RWPE1 (cell line): ENCODE measurements at regions not wholly inside any gene's neighbourhood (a gene's known extent, or its start where the extent isn't known, plus 50 kb on each side); places are given as distances from the start of the nearest gene placed in this dataset.

ENCODE experiments used
- CTCF ChIA-PET: fragments of 350-600 bp; sonication (Branson Sonifier 250); formaldehyde crosslinking; extraction: SDS; loops from one replicate; lab custom pipeline; 2021; lab: Yijun Ruan, JAX
- POLR2A ChIA-PET: fragments of 400-600 bp; formaldehyde crosslinking; extraction: SDS; loops from one replicate; lab custom pipeline; 2020; ENCODE audit warnings: antibody characterized with exemption; ENCODE audit not compliant: low non-redundant PET; lab: Yijun Ruan, JAX
- DNase-seq: peaks from one replicate; pipeline ENCODE4 v3.0.0; 2012; ENCODE audit warnings: low spot score
- H3K27ac ChIP-seq: fragments of 450-650 bp; 2 replicates; pipeline ENCODE4 v1.5.1; 2017
- CTCF ChIP-seq: fragments of 450-650 bp; conservative IDR thresholded peaks from 2 replicates; pipeline ENCODE4 v1.5.1; 2017; ENCODE audit warnings: low read depth, mild to moderate bottlenecking

GRCh38 chr3:83403927-83404326 lies 1554.9 kb upstream of the CADM2 start:
- TF ChIP-seq CTCF: no peak
- no peak for DNase-seq
- ChIA-PET CTCF (no interaction called here), POLR2A (no interaction called here)
- no peak overlapping the region for H3K27ac ChIP-seq

DNA sequence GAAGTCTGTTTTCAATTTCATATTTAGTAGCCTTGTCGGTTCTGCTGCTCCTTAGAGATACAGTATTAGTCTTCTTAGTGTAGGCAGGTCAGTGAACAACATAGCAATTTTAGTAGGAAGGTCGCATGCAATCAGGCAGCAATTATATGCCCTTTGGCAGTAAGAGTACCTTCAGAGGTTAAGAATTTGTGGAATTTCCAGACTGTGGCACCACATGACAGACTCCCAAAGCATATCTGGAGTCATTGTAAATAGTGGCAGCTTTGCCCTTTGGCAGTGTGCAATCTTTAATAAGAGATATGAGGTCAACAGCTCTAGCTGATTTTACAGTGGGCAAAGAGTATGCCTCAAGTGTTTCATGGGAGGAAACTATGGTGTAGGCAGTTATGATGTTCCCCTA lies 1532.5 kb upstream of the CADM2 start:
- ChIA-PET CTCF (no interaction called here), POLR2A (no interaction called here)
- no peak for DNase-seq
- H3K27ac ChIP-seq: no peak overlapping the region
- no peak for TF ChIP-seq CTCF

GRCh38 chr3:83434880-83435587 lies 1523.8 kb upstream of the CADM2 start:
- DNase-seq: no peak
- no peak for TF ChIP-seq CTCF
- POLR2A ChIA-PET: no interaction called here
- H3K27ac ChIP-seq: no peak overlapping the region
- CTCF ChIA-PET: no interaction called here

GRCh38 chr3:83438188-83438587 lies 1520.6 kb upstream of the CADM2 start:
- H3K27ac ChIP-seq: no peak overlapping the region

DNA sequence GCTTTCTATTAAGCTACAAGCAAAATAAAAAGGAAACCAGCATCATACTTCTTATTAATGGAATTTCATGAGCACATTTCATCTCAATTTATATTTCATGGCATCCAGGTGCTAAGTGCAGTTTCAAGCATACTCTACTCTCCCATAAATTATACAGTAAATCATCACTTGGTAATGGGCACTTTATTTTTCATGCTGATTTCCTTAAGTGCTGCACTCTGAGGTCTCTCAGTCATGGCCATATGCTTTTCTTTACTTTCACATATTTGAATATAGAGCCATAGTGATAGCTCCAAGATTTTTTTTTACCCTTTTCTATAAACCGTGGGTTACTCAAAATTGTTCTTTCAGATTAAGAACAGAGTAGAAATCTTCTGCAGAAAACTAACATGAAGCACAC lies 1505.7 kb upstream of the CADM2 start:
- CTCF ChIA-PET: no interaction called here
- no peak for DNase-seq
- H3K27ac ChIP-seq: no peak overlapping the region
- TF ChIP-seq CTCF: no peak
- POLR2A ChIA-PET: no interaction called here

More at GRCh38 chr3:83438188-83438587, 1520.6 kb upstream of the CADM2 start:
- TF ChIP-seq CTCF: no peak
- CTCF ChIA-PET: no interaction called here
- POLR2A ChIA-PET: no interaction called here
- no peak for DNase-seq

GRCh38 chr3:83454353-83454752 lies 1504.4 kb upstream of the CADM2 start:
- DNase-seq: no peak
- no peak for TF ChIP-seq CTCF
- ChIA-PET POLR2A (no interaction called here), CTCF (no interaction called here)
- H3K27ac ChIP-seq: no peak overlapping the region

DNA sequence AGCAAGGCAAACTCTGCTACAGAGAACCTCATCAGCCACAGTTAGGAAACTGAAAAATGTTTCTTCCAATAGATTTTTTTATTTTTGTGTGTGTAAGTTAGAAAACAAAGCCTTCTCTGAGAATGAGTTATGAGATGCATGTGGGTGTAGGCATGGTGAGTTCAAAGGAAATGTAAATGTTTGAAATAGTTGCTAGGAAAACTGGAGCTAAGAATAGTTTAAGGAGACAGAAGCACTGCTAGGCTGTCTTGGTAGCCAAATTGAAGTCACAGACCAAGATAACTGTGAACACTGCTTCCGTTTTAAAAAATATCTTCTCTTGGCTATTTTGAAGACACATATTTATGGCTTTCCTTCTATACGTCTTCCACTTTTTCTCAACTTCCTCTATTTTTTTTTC lies 1501.2 kb upstream of the CADM2 start:
- CTCF ChIA-PET: no interaction called here
- TF ChIP-seq CTCF: no peak
- POLR2A ChIA-PET: no interaction called here
- no peak for DNase-seq
- no peak overlapping the region for H3K27ac ChIP-seq
